Spleen (tissue), 11 donors: ENCODE measurements at regions not wholly inside any gene's neighbourhood (a gene's known extent, or its start where the extent isn't known, plus 50 kb on each side); places are given as distances from the start of the nearest gene placed in this dataset.
A peak's percentile ranks its signal among the peaks of the same experiment; 100 is the strongest.

ENCODE experiments used
- DNase-seq: peaks from one replicate; pipeline ENCODE4 v3.0.0-alpha.2; 2020
- H3K27ac ChIP-seq, 8 donors: fragments of 200-600 bp; sonication (generic) in 7 of 8; 1 replicate in 4 of 8; 2 replicates in 4 of 8; pipeline versions ENCODE4 v1.5.0 to v1.8.0; 2016 to 2021; ENCODE audit warnings: inconsistent platforms in 4 of 8, mild to moderate bottlenecking in 4 of 8, moderate library complexity in 1 of 8
- H3K27me3 ChIP-seq, 7 donors: fragments of 200-600 bp; sonication (generic) in 6 of 7; replicated peaks in 1 of 7; 1 replicate in 4 of 7; 2 replicates in 3 of 7; pipeline versions ENCODE4 v1.5.0 to v1.8.0; 2016 to 2021; ENCODE audit warnings: inconsistent platforms in 3 of 7, mild to moderate bottlenecking in 1 of 7
- H3K36me3 ChIP-seq, 6 donors: fragments of 200-600 bp; sonication (generic) in 5 of 6; 1 replicate in 4 of 6; 2 replicates in 2 of 6; pipeline versions ENCODE4 v1.5.0 to v1.8.0; 2016 to 2021; ENCODE audit warnings: inconsistent platforms in 2 of 6
- H3K4me1 ChIP-seq, 6 donors: fragments of 200-600 bp; sonication (generic) in 5 of 6; 1 replicate in 3 of 6; 2 replicates in 3 of 6; pipeline versions ENCODE4 v1.5.0 to v1.8.0; 2016 to 2021; ENCODE audit warnings: inconsistent platforms in 3 of 6
- H3K4me3 ChIP-seq, 8 donors: fragments of 200-600 bp; sonication (generic) in 7 of 8; 1 replicate in 4 of 8; 2 replicates in 4 of 8; pipeline versions ENCODE4 v1.5.0 to v1.8.0; 2016 to 2021; ENCODE audit warnings: inconsistent platforms in 4 of 8, mild to moderate bottlenecking in 4 of 8, moderate library complexity in 2 of 8
- H3K9me3 ChIP-seq, 8 donors: fragments of 200-600 bp; sonication (generic) in 7 of 8; 1 replicate in 4 of 8; 2 replicates in 4 of 8; pipeline versions ENCODE4 v1.5.0 to v1.8.0; 2016 to 2021; ENCODE audit warnings: inconsistent platforms in 4 of 8
- CTCF ChIP-seq, 11 experiments: fragments of 200-600 bp in 7 of 11; fragments of 450-650 bp in 4 of 11; sonication (generic) in 4 of 11; IDR thresholded peaks in 8 of 11; conservative IDR thresholded peaks in 3 of 11; 1 replicate in 7 of 11; 2 replicates in 4 of 11; pipeline versions ENCODE4 v1.4.0 to v1.8.0; 2016 to 2021; ENCODE audit warnings: antibody characterized with exemption in 11 of 11, inconsistent platforms in 4 of 11, mild to moderate bottlenecking in 1 of 11
- POLR2A ChIP-seq, 3 donors: fragments of 450-650 bp; IDR thresholded peaks; one replicate each; pipeline ENCODE4 v1.5.1; 2017; ENCODE audit warnings: antibody characterized with exemption in 3 of 3, mild to moderate bottlenecking in 1 of 3
- POLR2AphosphoS5 ChIP-seq, 3 donors: sonication (generic); formaldehyde crosslinking; IDR thresholded peaks; one replicate each; pipeline ENCODE4 v1.5.1; 2017; ENCODE audit warnings: antibody characterized with exemption in 3 of 3
- WGBS, 5 donors: extraction: QIAGEN DNeasy Blood & Tissue Kit in 3 of 5; methylation state at CpG; one replicate each; pipeline versions ENCODE4 v1.1.5 to v1.1.7; 2013 to 2018; 5-methylcytosine and 5-hydroxymethylcytosine counted together
- intact Hi-C: fragments of 100-400 bp; cut with DNase I; formaldehyde crosslinking; loops from one replicate; pipeline ENCODE4 v1.15.0; 2023; ENCODE audit warnings: low total_unique reads
- donor health status: healthy with polysubstance abuse.
- donor health status: DM: no; HTN: no; CAD: no; lungs with moderate emphysema.
- donor health status: DM: no; HTN: no; CAD: no.
- donor health status: Bipolar disorder and iron deficiency.
- donor health status: healthy.
- donor health status: DM: no; HTN: no; CAD: no.
- donor health status: DM: yes; HTN: yes; CAD: no.

GRCh38 chr3:16788440-16789056, 96.2 kb upstream of the PLCL2 start:
- no peak for DNase-seq
- Histone ChIP-seq H3K27ac (no peak overlapping the region), H3K4me3 (no peak overlapping the region), H3K9me3 (no peaks in the 10 kb centered on the region), H3K4me1 (peaks cover 0 to 27% (median 17%) of the 10 kb centered on the region in 6 donors), H3K27me3 (no peaks in the 10 kb centered on the region), H3K36me3 (no peaks in the 10 kb centered on the region)
- intact Hi-C loops, result no loop called here
- WGBS, 5 donors, result 70 to 76% (median 74%) methylated on average over 6 of the region's 6 CpGs
- TF ChIP-seq POLR2A (IDR thresholded peaks at IDR 0.05) (no peak), CTCF (IDR thresholded peaks at IDR 0.05 in 8 of 11, conservative IDR thresholded peaks at IDR 0.05 in 3 of 11) (no peak), POLR2AphosphoS5 (IDR thresholded peaks at IDR 0.05) (no peak)

DNA sequence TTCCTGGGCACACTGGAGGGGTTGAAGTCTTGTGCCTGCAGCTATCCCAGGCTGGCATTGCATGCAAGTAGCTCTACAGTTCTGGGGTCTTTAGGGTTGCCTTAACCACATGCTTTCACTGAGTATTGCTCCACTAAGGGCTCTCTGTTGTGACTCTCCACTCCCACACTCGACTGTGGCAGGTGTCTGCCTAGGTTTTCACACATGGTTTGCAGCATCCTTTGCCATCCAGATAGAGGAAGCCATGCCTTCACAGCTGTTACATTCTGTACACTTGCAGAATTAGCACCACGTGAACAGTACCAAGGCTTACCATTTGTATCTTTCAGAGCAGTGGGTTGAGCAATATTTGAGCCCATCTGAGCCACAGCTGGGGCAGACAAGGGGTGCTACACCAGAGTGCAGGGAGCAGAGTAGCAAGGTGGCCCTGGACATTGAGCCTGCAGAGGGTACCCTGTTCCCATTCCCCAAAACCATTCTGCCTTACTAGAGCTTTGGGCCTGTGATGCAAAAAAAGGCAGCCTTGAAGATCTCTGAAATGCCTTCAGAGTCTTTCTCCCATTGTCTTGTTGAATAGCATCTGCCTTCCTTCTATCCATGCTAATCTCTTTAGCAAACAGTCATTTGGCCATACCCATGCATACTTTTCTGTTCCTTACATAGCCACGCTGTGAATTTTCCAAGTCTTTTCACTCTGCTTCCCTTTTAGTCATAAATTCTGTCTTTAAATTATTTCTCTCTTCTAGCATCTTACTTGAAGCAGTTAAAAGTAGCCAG, 95.2 kb upstream of the PLCL2 start:
- Histone ChIP-seq H3K27ac (peak overlapping the region in 1 of 8 donors; percentile 29), H3K27me3 (no peaks in the 10 kb centered on the region), H3K36me3 (no peaks in the 10 kb centered on the region), H3K9me3 (no peaks in the 10 kb centered on the region), H3K4me1 (peaks cover 0 to 27% (median 17%) of the 10 kb centered on the region in 6 donors), H3K4me3 (no peak overlapping the region)
- 52 to 75% (median 70%) methylated on average over 3 of the region's 3 CpGs for WGBS, 5 donors
- no peak for DNase-seq
- TF ChIP-seq CTCF (IDR thresholded peaks at IDR 0.05 in 8 of 11, conservative IDR thresholded peaks at IDR 0.05 in 3 of 11), result no peak
- intact Hi-C loops, result no loop called here

DNA sequence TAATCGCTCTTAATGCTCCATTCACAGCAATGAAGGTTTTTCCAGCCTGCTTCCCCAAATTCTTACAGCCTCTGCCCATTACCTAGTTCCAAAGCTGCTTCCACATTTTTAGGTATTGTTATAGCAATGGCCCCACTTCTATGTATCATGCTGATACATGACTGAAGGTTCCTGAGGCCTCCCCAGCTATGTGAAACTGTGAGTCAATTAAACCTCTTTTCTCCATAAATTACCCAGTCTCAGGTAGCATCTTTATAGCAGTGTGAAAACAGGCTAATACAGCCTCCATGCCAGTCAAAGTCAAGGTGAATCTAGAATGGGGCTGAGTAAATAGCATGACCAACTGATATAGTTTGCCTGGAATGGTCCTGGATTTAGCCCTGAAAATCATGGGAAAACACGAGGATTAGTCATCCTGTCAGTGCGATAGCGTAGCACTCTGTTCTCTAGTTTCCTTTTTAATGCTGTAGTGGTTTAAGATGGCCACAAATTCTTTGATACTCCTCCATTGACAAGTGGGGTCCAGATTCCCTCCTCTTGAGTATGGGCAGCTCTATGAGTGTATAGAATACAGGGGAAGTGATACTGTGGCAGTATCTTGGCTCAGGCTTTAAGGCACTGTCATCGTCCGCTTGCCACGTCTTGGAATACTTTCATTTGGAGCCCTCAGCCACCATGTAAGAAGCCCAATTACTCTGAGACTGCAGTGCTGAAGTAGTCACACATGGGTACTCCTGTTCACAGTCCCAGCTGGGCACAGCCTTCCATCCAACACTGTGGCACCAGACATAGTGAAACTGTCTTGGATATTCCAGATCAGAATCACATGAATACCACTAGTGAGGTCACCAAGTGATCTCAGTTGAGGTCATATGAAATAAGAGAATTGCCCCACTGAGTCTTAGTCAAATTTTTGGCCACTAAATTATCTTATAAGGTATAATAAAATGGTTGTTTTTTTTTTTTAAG, 94.0 kb upstream of the PLCL2 start:
- Histone ChIP-seq H3K4me3 (no peak overlapping the region), H3K27me3 (no peaks in the 10 kb centered on the region)
- WGBS, 5 donors, result 82 to 92% (median 89%) methylated on average over 7 of the region's 7 CpGs

More for the DNA sequence above, 94.0 kb upstream of the PLCL2 start:
- TF ChIP-seq CTCF (IDR thresholded peaks at IDR 0.05 in 8 of 11, conservative IDR thresholded peaks at IDR 0.05 in 3 of 11) (no peak), POLR2AphosphoS5 (IDR thresholded peaks at IDR 0.05) (no peak)
- intact Hi-C loops, result no loop called here
- peaks cover 0 to 27% (median 17%) of the 10 kb centered on the region in 6 donors for H3K4me1 ChIP-seq
- H3K36me3 ChIP-seq, result no peaks in the 10 kb centered on the region
- DNase-seq, result no peak
- H3K9me3 ChIP-seq, result no peaks in the 10 kb centered on the region
- H3K27ac ChIP-seq, result no peak overlapping the region
